CD4-positive, alpha-beta T cell (primary cell): ENCODE measurements at regions not wholly inside any gene's neighbourhood (a gene's known extent, or its start where the extent isn't known, plus 50 kb on each side); places are given as distances from the start of the nearest gene placed in this dataset.

Experiments used
- ATAC-seq: fragments of 200-7000 bp; cut with Tn5 transposase; one replicate; pipeline ENCODE4 v1.10.0; 2022; ENCODE audit warnings: mild to moderate bottlenecking; ENCODE audit not compliant: poor library complexity
- CTCF ChIA-PET: fragments of 350-600 bp; sonication (Branson Sonifier 250); formaldehyde crosslinking; loops from one replicate; lab custom pipeline; 2021; ENCODE audit warnings: antibody characterized with exemption, inconsistent platforms; lab: Charles Lee
- POLR2A ChIA-PET: fragments of 350-600 bp; sonication (Branson Sonifier 250); formaldehyde crosslinking; loops from one replicate; lab custom pipeline; 2021; ENCODE audit warnings: antibody characterized with exemption, inconsistent platforms; lab: Charles Lee
- DNase-seq, 14 experiments: peaks; one replicate each; pipeline ENCODE4 v3.0.0-alpha.2; 2013 to 2020; ENCODE audit warnings: mixed read lengths in 2 of 14
- H3K27ac ChIP-seq, 2 donors: one replicate each; pipeline versions ENCODE4 v1.5.1 to v1.7.0; 2013; ENCODE audit warnings: low read length in 2 of 2, low read depth in 1 of 2, mild to moderate bottlenecking in 1 of 2
- H3K27me3 ChIP-seq, 2 experiments: 1 replicate in 1 of 2; 2 replicates in 1 of 2; pipeline versions ENCODE4 v1.6.1 to v1.7.0; 2013; ENCODE audit warnings: low read length in 2 of 2, control low read depth in 1 of 2, mild to moderate bottlenecking in 1 of 2, moderate library complexity in 1 of 2; ENCODE audit not compliant: insufficient read depth in 2 of 2, control insufficient read depth in 1 of 2
- H3K36me3 ChIP-seq: one replicate; pipeline ENCODE4 v1.6.1; 2013; ENCODE audit warnings: low read length, control low read depth; ENCODE audit not compliant: insufficient read depth
- H3K4me1 ChIP-seq: one replicate; pipeline ENCODE4 v1.6.1; 2013; ENCODE audit warnings: low read length, control low read depth; ENCODE audit not compliant: insufficient read depth
- H3K4me3 ChIP-seq: one replicate; pipeline ENCODE4 v1.5.1; 2013; ENCODE audit warnings: mild to moderate bottlenecking, low read length, moderate library complexity
- H3K9me3 ChIP-seq, 2 experiments: 1 replicate in 1 of 2; 2 replicates in 1 of 2; pipeline versions ENCODE4 v1.6.1 to v1.7.0; 2013; ENCODE audit warnings: low read length in 2 of 2, mild to moderate bottlenecking in 2 of 2, control low read depth in 1 of 2, moderate library complexity in 1 of 2; ENCODE audit not compliant: control insufficient read depth in 1 of 2, insufficient read depth in 1 of 2
- H3K27ac Mint-ChIP-seq: one replicate; pipeline ENCODE4 v1.8.0; 2020; ENCODE audit warnings: mixed read lengths
- H3K27me3 Mint-ChIP-seq: one replicate; pipeline ENCODE4 v1.8.0; 2021; ENCODE audit warnings: mixed read lengths
- H3K36me3 Mint-ChIP-seq: one replicate; pipeline ENCODE4 v1.8.0; 2021; ENCODE audit warnings: low read depth, mixed read lengths
- H3K4me1 Mint-ChIP-seq: one replicate; pipeline ENCODE4 v1.8.0; 2021; ENCODE audit warnings: low read depth, mixed read lengths
- H3K4me3 Mint-ChIP-seq: one replicate; pipeline ENCODE4 v1.8.0; 2020; ENCODE audit warnings: mild to moderate bottlenecking, mixed read lengths
- H3K9me3 Mint-ChIP-seq: one replicate; pipeline ENCODE4 v1.8.0; 2020; ENCODE audit warnings: mixed read lengths
- intact Hi-C, 2 experiments: fragments of 100-400 bp; cut with DNase I in 1 of 2; cut with micrococcal nuclease in 1 of 2; formaldehyde crosslinking; loops; one replicate each; pipeline versions ENCODE4 v1.15.1 to v1.9.0; 2023 to 2025; cut with DNase I, micrococcal nuclease
- TF ChIP-seq, protein P1 (sequence below): fragments of 200-600 bp; IDR thresholded peaks from one replicate; pipeline ENCODE4 v1.8.0; 2022; ENCODE audit warnings: antibody characterized with exemption, mild to moderate bottlenecking

DNA sequence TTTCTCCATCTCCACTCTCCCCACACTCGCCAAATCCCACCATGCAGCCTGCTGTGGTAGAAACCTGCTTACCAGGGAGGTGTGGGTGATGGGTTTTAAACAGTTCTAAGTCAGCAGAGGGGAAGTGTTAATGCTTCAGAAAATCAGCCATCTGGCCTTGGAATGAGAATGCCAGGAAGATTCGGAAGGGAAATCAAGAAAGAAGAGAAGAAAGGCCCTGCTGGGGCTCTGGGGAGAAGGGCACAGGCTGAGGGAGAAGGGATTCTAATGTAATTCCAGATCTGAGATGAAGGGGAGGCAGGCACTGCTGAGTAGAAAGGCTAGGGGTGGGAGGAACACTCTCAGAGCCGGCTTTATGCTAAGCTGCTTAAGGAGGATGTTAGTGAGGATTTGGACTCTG lies 434.7 kb upstream of the DMAC1 start:
- Mint-ChIP-seq H3K4me3 (no peak overlapping the region), H3K27ac (no peak overlapping the region), H3K36me3 (no peaks in the 10 kb centered on the region), H3K27me3 (no peaks in the 10 kb centered on the region), H3K9me3 (no peaks in the 10 kb centered on the region), H3K4me1 (no peaks in the 10 kb centered on the region)
- TF ChIP-seq, protein P1, sequence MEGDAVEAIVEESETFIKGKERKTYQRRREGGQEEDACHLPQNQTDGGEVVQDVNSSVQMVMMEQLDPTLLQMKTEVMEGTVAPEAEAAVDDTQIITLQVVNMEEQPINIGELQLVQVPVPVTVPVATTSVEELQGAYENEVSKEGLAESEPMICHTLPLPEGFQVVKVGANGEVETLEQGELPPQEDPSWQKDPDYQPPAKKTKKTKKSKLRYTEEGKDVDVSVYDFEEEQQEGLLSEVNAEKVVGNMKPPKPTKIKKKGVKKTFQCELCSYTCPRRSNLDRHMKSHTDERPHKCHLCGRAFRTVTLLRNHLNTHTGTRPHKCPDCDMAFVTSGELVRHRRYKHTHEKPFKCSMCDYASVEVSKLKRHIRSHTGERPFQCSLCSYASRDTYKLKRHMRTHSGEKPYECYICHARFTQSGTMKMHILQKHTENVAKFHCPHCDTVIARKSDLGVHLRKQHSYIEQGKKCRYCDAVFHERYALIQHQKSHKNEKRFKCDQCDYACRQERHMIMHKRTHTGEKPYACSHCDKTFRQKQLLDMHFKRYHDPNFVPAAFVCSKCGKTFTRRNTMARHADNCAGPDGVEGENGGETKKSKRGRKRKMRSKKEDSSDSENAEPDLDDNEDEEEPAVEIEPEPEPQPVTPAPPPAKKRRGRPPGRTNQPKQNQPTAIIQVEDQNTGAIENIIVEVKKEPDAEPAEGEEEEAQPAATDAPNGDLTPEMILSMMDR, result no peak
- no peak overlapping the region for H3K27ac ChIP-seq
- no peaks in the 10 kb centered on the region for H3K36me3 ChIP-seq
- ChIA-PET POLR2A (no interaction called here), CTCF (no interaction called here)
- DNase-seq, result no peak
- H3K4me3 ChIP-seq, result no peak overlapping the region
- ATAC-seq, result no peak
- no peaks in the 10 kb centered on the region for H3K27me3 ChIP-seq
- intact Hi-C loops, result no loop called here
- no peaks in the 10 kb centered on the region for H3K9me3 ChIP-seq
- no peaks in the 10 kb centered on the region for H3K4me1 ChIP-seq

DNA sequence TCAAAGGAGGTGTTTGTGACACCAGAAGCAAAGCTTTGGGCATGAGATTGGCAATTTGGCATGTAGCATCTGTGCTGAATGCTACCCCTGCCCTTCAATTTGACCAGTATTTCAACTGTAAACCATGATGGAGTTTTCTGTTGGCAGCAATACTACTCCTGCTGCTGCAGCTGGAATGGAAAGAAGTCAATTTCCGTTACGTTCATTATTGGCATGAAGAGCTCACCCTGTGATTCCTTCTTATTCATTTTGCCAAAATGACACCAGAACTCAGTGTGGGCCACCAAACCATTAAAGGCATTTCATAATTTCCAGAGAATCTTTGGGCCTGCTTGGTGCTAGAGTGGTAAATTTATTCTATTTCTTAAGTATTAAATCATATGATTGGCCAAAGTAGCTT lies 433.1 kb upstream of the DMAC1 start:
- ChIA-PET POLR2A (no interaction called here), CTCF (no interaction called here)
- H3K27ac ChIP-seq, result no peak overlapping the region

GRCh38 chr9:8229226-8229625 lies 429.6 kb upstream of the DMAC1 start:
- H3K9me3 Mint-ChIP-seq, result no peaks in the 10 kb centered on the region
- H3K27me3 ChIP-seq, result no peaks in the 10 kb centered on the region
- no peak for ATAC-seq

More for the DNA sequence above, 433.1 kb upstream of the DMAC1 start:
- Mint-ChIP-seq H3K36me3 (no peaks in the 10 kb centered on the region), H3K9me3 (no peaks in the 10 kb centered on the region), H3K4me1 (no peaks in the 10 kb centered on the region), H3K27me3 (no peaks in the 10 kb centered on the region), H3K4me3 (no peak overlapping the region), H3K27ac (no peak overlapping the region)
- intact Hi-C loops, result no loop called here
- Histone ChIP-seq H3K4me1 (no peaks in the 10 kb centered on the region), H3K4me3 (no peak overlapping the region), H3K36me3 (no peaks in the 10 kb centered on the region), H3K27me3 (no peaks in the 10 kb centered on the region), H3K9me3 (no peaks in the 10 kb centered on the region)
- TF ChIP-seq, protein P1, result no peak
- DNase-seq (no peak), ATAC-seq (no peak)

More at GRCh38 chr9:8229226-8229625, 429.6 kb upstream of the DMAC1 start:
- Mint-ChIP-seq H3K27me3 (no peaks in the 10 kb centered on the region), H3K4me1 (no peaks in the 10 kb centered on the region), H3K27ac (no peak overlapping the region), H3K4me3 (no peak overlapping the region), H3K36me3 (no peaks in the 10 kb centered on the region)
- H3K27ac ChIP-seq, result no peak overlapping the region
- CTCF ChIA-PET, result no interaction called here
- TF ChIP-seq, protein P1, result no peak
- intact Hi-C loops, result no loop called here
- POLR2A ChIA-PET, result no interaction called here
- no peaks in the 10 kb centered on the region for H3K4me1 ChIP-seq
- H3K36me3 ChIP-seq, result no peaks in the 10 kb centered on the region
- no peak for DNase-seq
- H3K9me3 ChIP-seq, result no peaks in the 10 kb centered on the region
- no peak overlapping the region for H3K4me3 ChIP-seq
